ENCODE measurements at regions not wholly inside any gene's neighbourhood (a gene's known extent, or its start where the extent isn't known, plus 50 kb on each side); places are given as distances from the start of the nearest gene placed in this dataset.
A peak's percentile ranks its signal among the peaks of the same experiment; 100 is the strongest.

DNA sequence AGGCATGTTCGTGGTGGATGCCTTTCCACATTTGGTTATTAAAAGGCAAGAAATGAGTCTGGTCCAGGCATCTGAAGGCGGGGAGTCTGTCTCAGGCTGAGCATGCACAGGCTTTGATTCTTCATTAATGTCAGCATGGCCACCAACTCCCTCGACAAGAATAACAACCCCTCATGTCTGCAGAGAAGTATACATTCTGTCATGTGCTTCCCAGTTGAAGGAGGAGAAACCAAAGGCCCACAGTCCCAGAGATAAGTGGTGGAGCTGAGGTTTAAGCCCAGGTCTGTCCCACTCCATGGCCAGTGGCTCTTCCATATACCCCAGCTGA lies 61.6 kb upstream of the LAPTM5 start:
- no peak for DNase-seq

DNA sequence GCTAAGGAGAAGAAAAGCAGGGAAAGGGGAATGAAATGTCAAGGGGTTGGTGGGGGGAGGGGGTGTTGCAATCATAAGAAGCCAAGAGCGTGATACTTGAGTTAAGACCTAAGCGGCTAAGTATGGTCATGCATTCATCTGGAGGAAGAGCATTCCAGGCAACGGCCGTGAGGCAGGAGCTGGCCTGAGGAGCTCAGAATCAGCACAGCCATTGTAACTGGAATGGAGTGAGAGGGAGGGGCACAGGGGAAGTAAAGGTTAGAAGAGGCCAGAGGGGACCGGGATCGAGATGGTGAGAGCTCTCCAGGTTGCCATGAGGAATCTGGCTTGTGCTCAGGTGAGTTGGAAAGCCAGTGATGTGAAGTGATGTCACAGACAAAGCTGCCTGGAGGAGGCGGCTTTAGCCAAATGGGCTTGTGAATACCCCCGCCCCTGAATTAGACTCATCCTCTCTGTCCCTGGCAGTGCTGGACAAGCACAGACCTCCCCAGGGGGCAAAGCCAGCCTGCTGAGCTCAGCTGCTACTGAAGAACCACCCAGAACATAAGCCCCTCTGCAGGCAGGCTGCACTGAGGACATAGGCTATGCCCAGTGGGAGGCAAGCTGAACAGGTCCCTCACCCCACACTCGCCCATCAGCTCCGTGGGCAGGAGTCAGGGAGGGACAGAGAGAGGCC lies 61.1 kb upstream of the LAPTM5 start:
- DNase-seq, result no peak

DNA sequence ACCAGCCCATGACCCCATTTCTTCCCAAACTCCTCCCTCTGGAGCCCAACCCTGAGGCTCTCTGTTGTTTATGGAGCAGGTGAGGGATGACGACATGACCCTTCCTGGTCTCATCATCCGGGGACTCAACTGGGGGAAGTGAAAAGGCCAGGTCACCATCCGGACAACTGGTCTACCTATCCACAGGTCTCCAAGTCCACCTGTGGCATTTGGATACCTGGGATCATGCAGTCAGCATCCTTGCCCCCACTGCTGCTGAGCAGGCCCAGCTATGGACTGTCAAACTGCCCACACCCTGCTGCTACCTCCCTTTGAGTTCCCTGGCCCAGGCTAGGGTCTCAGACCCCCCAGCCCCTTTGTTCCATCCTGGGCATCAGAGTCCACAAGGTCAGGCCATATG lies 60.0 kb upstream of the LAPTM5 start:
- no peak for DNase-seq

DNA sequence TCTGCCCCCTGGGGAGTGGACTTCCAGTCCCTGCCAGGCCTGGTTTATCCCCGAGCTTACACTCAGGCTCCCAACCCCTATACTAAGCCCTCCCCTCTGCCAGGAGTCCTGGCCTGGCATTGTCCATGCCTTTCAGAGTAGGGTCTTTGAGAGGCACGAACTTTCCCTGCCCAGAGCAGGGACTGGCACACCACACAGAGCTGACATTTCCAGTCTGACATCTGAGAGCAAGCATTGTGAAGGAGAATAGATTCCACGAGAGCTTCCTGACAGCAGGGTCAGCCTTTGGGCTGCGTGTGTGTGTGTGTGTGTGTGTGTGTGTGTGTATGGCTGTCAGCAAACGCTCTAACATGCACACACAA lies 59.5 kb upstream of the LAPTM5 start:
- DNase-seq, result no peak

DNA sequence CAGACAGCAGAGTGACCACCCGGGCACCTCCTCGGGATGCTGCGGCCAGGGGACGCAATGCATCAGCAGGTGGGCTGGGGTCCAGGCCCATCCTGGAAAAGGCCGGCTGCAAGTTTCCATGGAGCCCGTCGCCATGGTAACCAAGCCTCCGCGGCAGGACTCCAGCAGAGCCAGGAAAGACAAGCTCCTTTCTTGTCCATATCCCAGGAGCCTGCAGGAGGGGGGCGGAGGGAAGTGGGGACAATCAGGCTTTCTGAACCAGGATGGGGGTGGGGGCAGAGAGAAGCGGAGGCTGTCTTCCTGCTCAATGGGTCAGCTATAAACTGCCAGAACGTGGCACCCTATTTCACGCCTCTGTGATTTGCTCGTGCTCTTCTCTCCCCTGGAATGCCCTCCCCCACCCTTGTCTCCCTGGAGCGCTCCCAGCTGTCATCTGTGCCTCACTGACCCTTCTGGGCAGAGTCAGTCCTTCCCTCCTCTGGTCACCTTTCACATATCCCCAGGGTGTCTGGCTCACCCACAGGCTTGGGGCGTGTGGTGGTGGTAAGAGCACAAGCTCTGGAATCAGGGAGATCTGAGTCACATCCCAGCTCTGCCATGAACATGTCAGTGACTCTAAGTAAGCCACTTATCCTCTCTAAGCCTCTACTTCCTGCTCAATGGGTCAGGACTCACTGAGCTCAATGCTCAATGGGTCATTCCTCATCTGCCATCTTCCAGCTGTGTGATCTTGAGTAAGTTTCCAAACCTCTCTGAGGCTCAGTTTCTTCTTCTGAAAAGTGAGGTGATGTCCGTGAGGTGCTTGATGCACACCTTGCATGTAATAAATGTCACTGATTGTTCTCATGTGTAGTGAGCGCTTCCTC lies 58.9 kb upstream of the LAPTM5 start:
- peak; percentile 94 for DNase-seq

DNA sequence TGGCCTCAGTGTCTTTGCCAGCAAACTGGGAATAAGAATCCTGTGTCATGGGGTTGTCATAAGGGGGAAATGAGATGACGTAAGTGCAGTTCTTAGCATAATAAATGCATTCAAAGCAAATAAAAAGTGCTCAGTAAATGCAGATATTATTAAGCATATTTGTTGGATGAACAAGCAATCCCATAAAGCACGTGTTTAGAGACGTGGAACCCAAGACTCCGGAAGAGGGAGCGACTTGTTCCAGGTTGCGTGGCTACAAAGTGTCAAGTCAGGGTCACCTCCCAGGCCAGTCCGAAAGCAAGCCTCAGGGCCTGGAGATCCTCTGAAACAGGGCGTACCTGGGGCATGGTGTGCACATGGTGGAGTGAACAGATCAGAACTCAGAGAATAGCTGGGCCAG lies 58.0 kb upstream of the LAPTM5 start:
- no peak for DNase-seq

DNA sequence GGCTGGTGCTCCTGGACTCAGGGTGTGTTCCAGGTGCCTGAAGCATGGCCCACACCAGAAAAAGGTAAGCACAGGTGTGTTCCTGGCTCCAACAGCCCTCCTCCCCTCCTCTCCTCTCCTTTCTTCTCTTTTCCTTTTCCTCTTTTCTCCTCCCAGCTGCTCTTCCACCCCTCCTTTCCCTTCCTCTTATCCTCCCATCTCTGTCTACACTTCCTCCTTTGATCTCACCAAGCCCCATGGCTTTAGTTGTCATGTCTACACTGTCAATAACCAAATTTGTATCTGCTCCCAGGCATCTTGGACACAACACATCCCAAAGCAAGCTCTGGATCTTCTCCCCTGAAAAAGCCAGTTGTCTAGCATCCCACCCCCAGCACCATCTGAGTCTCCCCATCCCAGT lies 56.7 kb upstream of the LAPTM5 start:
- no peak for DNase-seq

DNA sequence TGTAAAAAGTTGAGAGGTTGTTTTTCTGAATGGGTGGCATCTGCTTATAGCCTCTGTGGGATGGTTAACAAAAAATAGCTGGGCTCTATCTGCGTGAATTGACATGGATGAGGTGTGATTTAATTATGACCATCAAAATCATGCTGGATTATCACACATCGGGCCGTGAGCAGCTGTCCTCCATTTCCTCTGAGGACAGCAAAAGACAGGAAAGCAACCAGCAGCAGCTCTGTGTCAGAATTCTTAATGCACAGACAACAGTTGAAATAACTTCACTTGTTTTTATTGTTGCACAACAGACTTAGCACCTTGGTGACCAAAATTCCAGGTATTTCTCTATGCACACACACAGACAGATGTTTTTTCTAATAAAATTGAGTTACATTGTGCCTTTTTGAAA lies 54.5 kb upstream of the LAPTM5 start:
- no peak for DNase-seq

DNA sequence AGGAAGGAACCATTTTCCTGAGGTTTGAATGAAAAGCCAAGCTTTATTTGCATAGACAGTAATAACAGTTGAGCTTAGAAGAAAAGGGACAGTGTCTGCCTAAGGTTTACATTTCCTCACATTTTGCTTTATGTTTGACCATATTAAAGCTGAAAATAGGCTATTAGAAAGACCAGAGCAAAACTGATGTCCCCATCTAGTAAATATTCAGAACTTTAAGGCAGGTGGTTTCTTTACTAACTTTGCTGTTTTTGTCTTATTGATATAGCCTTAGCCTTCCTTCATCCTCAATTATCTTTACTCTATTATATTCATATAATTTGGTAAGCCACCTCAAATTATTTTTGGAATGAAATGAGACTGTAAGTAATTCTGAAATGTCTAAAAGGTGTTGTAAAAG lies 53.6 kb upstream of the LAPTM5 start:
- DNase-seq, result no peak

DNA sequence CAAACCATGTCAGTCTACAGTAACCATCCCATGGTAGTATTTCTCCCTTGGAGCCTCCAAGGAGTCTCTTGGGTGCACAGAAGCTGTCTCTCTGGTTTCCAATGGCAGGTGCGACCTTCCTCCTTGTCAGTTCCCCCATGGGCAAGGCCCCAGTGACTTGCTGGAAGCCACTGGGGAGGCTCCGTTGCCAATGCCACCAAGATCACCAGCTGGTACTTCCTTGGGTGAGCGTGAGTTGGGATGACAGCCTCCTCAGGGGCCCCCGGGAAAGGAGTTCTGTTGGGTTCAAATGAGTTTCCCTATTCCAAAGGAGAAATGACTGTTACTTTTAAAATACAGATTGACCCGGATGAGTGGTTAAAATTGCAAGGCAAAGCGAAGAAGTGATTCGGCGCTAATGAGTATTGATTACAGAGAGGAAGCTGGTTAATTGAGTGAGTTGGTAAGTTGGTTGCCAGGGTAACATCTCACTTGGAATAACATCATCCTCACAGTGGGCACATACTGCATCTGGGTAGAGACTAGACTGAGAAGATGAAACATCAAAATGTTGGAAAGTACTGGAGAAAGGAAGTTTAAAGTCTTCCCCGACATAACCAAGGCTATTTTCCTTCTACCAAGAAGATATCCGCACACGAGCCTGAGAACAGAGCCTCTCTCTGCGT lies 53.0 kb upstream of the LAPTM5 start:
- DNase-seq, result no peak

DNA sequence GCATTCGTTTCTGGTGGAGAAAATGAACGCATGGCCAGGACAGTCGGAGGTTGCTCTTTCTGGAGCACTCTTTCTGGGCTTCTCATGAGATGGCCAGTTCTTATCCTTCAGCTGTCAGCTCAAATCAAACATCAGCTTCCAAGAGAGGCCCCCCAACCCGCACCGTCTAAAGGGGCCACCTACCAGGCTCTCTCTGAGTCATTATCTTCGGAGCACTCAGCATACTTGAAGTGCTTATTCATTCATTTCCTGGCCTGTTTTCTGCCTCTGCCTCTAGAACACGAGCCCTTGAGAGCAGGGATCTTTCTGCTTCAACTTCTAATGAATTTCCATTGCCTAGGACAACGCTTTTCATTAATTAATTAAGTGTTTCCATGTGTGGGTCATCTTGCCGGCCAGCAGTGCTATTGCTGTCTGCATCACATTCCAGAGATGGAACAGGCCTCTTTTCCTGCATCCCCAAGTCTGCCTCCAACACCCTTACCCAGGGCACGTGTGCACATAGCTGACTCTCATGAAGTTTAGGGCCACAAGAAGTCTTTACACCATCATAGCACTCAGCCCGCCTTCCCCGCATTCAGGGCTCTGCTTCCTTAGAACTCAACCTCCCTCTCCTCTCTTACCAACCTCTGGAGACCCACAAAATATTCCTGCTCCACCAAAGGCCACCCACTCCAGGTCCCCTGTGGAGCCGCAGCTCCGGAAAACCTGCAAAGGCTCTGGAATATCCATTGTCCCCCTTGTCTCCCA lies 52.1 kb upstream of the LAPTM5 start:
- peak; percentile 85 for DNase-seq

DNA sequence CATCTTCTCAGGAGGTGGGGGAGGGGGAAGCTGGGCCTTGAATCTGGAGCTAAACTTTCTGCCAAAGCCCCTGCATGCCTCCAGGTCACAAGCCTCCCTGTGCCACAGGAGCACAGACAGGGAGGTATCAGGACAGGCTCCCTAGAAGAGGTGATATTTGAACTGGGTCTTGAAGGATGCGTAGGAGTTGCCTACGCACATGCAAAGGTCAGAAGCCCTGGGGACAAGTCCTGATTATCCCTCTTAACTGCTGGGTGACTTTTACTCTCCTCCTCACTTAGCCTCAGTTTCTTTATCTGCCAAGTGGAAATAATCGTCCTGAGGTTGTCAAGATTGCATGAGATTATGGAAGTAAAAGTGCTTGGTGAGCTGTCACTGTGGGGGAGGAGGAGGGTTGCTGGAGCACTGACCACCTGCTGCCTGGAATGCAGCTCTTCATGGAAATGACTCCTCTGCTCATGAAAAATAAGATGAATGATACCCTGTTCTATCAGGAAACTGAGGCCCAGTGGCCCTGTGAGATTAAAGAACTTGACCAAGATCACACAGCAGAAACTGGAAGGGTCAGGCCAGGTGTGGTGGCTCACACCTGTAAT lies 50.6 kb upstream of the LAPTM5 start:
- no peak for DNase-seq

DNA sequence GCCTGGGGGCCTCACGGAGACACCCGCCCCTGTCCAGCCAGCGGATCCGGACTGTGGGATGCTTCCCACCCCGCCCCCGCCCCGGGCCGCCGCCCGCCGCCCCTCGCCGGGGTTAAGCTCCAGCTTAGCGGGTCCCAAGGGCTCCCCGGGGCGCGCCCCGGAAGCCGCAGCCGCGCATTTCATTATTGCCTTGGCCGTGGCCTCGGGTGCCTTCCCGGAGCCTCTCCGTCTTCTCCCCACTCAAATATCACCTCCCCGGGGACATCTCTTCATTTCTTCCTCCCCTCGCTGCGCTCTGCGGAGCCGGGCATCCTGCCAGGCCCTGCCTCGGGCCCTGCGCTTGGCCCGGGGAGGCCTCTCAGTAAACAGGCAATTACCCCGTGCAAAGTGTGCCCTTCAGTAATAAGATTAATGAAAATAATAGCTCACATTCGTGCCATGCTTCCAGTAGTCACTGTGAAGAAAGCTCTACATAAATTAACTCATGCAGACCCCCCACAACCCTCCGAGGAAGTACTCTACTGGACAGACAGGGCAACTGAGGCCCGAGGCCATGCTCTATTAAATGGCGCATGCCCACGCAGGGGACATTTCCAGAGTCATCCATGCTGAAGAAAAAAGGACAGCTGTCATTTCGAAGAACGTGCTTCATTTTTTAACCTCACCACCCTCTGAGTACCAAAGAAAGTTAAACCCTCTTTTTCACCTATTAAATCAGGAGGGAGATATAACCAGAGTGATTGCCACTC lies 49.9 kb upstream of the LAPTM5 start:
- DNase-seq, result peak; percentile 44

Data from EL (cell line).